COR-L47 (cell line): ENCODE measurements at regions not wholly inside any gene's neighbourhood (a gene's known extent, or its start where the extent isn't known, plus 50 kb on each side); places are given as distances from the start of the nearest gene placed in this dataset.

Experiments used
- DNase-seq: peaks from one replicate; lab custom pipeline; 2025; lab: John Stamatoyannopoulos, UW

DNA sequence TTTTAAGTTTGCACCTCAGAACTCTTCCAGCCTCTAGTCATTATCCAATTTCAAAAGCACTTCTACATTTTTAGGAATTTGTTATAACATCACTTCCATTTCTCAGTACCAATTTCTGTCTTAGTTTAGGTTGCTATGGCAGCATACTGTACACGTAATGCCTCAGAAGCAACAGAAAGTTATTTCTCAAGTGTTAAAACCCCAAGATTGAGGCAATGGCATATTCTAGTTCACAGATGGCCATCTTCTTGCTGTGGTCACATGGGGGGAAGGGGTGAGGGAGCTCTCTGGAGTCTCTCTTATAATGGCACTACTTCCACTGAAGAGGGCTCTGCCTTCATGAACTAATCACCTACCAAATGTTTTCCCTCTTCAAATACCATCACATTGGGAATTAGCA lies 220.3 kb upstream of the CTSO start:
- no peak for DNase-seq

DNA sequence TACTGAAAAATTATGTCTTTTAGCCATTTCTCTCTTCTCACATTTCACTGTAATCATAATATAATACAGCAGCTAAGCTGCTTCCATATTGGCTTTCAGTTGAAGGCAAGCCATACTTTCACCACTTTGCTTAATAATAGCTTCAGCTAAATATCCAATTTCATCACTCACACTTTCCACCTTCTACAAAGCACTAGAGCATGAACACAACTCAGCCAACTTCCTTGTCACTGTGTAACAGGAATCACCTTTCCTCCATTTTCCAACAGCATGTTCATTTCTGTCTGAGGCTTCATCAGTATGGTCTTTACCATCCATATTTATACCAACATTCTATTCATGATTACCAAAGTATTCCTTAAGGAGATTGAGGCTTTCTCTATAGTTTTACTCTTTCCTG lies 219.8 kb upstream of the CTSO start:
- no peak for DNase-seq

DNA sequence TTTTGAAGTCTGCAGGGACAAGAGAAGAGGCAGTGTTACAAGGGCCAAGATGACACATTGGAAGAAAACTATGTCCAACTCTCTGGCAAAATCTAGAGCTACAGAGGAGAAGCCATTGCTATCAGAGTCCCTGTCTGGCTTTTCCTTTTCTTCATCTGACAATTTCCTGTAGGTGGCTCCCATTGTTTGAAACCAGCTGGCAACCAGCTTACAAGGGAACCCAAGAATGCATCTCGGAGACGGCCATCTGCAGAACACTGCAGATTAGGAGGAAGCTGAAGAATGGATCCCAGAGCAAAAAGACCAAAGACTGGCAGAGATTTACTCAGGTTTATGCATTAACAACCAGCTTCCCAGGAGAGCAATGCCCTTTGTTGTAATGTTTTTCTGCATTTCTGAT lies 216.2 kb upstream of the CTSO start:
- DNase-seq = no peak

DNA sequence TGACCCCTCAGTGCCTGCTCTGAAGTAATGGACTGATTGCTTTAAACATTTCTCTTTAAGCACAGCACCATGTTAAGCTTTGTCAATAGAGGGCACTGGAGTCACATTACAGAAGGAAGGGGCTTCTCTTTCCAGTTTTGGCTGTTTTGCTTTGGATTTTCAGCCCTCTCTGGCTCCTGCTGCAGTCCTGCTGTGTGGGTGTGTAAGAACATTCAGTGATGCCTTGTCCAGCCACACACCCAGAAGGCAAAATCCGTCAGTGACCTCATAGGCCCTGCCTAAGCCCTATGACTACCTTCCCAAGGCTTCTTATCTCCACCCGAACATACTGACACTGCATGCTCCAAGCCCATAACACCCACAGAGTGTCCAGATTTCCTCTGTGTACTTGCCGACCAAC lies 215.3 kb upstream of the CTSO start:
- DNase-seq = peak; percentile 71

DNA sequence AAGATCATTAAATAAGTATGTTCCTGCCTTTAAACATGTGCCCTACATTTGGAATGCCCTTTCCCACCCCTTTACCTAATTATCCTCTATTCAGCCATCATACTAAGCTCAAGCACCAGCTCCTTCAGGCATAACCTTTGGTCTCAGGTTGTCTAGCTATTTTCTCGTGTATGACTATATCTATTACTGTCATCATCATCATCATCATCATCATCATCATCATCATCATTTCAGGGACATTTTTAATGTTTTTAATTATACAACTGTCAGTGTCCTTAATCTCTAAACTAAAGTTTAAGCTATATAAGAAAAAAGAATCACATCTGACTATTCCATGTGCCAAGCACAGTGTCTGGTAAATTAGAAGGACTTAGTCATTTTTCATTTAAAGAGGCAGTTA lies 214.6 kb upstream of the CTSO start:
- DNase-seq = no peak

DNA sequence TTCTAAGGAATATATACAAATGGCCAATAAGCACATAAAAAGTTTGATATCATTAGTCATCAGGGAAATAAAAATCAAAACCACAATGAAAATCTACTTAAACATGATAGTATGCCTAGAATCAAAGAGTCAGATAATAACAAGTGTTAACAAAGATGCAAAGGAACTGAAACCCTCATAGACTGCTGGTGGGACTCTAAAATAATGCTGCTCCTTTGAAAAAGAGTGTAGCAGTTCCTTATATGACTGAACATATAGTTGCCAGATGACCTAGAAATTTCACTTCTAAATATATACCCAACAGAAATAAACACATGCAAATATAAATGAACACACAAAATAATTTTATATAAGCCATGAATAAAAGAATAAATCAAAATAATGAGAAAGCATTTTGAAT lies 205.1 kb upstream of the CTSO start:
- no peak for DNase-seq

DNA sequence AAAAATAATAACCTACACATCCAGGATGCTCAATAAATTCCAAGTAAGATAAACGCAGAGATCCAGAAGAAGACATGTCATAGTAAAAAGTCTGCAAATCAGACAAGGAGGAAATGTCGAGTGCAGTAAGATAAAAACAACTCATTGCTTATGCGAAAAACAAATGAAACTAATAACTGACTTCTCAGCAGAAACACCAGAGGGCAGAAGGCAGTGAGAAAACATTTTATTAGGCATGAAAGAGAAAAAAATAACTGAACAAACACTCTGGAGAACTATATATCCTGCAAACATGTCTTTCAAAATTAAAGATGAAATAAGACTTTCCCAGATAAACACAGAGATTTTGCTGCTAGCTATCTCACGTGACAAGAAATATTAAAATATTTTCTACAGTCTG lies 201.3 kb upstream of the CTSO start:
- DNase-seq = no peak

DNA sequence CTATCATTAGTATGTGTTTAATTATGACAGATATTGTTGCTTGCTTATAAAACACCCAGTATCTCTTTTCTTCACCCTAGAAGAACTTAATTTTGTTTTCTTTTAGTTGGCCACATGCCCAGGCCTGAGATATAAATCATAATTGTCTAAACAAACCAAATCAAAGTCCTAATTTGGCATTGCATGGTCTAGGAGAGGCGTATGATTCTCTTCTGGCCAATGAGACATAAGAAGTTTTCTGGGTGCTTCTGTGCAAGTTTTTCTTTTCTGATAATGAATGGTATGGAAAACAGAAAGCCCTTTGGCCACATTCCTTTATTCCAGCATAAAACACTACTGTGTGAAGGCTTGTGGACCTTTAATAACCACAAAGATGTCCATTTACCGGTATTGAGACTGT lies 192.9 kb upstream of the CTSO start:
- DNase-seq = peak; percentile 78

DNA sequence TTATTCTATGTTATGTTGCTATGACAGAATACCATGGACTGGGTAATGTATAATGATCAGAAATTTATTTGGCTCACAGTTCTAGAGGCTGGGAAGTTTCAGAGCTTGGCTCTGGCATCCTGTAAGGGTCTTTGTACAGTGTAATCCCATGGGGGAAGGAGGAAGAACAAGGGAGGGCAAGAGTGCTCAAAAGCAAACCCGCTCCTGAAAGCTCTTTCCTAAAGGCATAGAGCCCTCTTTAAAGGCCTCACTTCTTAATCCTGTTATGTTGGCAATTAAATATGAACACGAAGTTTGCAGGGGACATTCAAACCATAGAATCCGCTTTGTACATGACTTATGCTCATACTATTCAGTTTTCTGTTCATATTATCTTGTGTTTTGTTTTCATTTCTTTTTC lies 191.3 kb upstream of the CTSO start:
- DNase-seq = no peak

DNA sequence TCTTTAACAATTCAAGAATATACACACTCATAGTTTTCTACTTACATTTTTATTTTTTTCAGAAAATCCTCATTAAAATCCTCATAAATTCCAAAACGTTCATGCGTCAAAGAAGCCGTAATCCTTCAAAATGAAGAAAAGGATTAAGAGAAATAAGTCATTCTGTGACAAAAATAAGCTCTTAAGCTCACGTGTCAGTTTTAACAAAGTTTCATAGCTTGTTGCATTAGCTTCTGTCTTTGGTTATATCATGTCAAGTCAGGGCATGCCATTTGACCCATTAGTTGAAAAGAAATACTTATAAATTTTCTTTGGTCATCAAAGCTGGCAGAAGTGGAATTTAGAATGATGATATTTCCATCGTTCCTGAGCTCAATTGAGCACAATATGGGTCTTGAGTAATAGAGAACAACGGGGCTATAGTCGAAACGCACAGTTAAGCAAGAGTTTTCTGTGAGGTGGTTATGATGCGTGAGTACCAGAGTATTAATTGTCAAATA lies 185.2 kb upstream of the CTSO start:
- no peak for DNase-seq

DNA sequence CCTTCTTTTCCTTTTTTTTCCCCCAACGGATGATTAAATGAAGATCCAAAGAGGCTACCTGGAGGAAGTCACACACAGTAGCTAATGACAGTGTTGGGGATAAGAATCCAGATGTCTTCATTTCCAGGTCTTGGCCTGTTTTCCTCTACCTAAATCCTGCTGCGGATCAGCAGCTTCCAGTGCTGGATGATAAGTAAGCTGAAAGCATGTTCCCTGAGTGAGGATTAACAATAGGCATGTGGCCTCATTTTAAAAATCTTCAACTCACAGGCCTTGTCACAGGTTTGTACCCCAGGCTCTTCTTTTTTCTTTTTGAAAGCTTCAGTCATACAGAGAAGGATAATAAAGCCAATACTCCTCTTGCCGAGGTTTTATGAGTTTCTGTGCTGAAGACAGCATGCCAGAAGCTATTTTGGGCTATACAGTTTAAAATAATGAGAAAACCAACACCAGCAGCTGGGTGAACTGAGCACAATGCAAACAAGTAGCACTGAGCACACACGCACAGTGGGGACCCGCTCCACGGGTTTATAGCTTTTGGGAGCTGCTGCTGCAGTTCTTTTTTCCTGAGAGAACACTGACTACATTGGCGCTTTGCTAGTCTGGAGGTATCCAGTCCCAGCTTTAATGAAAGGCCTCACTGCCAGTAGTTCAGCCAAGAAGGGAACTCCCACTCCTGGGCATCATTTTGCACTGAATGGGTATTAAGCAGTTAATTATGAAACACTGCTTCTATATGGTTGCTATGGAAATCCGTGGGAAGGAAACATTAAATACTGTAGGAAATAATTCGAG lies 184.2 kb upstream of the CTSO start:
- DNase-seq = peak; percentile 93

DNA sequence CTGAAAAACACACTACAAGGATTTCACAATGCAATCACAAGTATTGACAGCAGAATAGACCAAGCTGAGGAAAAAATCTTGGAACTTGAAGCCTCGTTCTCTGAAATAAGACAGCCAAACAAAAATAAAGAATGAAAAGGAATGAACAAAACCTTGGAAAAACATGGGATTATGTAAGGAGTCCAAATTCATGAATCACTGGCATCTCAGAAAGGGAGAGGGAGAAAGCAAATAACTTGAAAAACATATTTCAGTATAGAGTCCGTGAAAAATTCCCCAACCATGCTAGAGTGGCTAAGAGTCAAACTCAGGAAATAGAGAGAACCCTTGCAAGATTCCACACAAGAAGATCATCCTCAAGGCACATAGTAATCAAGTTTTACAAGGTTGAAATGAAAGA lies 178.5 kb upstream of the CTSO start:
- no peak for DNase-seq

DNA sequence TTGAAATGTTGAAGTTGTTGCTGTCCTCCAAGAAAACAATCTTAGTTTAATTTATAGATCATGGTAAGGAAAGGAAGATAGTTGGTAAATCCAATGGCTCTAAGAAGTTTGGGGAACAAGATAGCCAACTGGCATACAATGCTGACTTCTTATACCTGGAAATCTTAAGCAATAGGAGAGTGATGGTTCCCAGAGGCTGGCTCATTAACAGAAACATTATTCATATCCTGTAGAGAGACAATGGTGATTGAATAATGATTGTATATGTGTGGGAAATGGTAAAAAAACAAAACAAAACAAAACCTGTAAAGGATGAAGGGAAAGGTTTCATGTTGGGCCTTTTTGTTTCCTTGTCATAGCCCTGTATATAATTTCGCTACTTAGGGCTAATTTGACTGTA lies 174.9 kb upstream of the CTSO start:
- no peak for DNase-seq

DNA sequence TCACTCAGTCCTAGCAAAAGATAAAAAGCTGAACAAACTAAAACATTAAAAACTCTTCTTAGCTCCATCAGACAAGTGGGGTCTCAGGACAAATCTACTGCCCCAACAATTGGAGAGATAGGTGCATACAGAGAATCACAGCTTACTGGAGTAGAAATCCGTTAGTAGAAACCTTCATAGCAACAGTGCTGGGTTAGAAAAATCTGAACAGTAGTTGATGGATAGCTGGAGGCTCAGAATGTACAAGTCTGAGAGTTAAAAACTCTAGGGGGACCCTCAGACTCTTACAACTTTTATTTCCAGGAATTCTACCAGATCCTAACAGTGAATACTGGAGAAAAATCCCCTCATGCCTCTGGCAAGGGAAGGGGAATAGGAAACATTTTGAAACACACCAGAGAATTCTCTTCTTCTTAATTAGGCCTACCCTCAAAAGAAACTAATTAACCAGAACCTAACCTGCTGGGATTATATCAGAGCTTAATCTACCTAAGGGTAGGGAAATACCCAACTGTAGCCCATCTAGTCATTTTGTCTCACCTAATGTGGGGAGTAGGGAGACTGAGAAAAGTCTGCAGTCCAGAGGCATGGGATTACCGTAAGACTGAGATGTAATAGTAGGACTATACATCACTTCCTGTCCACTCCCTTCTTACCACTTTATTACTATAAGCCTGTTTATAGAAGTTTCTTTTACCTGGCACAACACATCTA lies 165.0 kb upstream of the CTSO start:
- DNase-seq = no peak

DNA sequence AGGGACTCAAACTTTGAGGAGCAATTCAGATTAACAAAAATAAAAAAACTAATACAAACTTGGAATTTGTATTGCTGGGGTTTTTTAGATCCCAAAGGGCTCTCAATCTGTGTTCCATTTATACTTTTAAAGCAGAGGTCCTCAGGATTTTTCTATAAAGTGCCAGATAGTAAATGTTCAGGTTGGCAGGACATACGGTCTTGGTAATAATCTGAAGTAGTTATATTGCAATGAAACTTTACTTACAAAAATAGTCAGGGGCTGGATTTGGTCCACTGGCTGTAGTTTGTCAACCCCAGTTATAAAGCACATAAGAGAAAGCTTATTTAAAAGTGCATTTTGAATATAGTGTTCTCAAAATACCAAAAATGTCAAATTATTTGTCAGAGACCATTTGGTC lies 164.1 kb upstream of the CTSO start:
- DNase-seq = no peak

DNA sequence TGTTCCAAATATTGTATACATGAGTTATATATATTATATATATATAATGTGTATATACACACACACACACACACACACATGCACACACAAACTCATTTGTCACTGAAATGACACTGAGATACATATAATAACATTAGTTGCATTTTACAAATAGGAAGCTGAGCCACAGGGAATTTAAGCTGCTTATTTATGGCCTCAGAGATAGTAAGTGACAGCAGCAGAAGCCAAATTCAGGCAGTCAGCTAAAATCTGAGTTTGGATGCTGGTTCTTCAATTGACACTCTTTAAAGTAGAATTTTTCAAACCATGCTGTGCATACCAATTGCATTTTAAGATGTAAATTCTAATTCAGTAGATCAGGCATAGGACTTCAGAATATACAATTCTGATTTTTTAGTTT lies 163.3 kb upstream of the CTSO start:
- no peak for DNase-seq

DNA sequence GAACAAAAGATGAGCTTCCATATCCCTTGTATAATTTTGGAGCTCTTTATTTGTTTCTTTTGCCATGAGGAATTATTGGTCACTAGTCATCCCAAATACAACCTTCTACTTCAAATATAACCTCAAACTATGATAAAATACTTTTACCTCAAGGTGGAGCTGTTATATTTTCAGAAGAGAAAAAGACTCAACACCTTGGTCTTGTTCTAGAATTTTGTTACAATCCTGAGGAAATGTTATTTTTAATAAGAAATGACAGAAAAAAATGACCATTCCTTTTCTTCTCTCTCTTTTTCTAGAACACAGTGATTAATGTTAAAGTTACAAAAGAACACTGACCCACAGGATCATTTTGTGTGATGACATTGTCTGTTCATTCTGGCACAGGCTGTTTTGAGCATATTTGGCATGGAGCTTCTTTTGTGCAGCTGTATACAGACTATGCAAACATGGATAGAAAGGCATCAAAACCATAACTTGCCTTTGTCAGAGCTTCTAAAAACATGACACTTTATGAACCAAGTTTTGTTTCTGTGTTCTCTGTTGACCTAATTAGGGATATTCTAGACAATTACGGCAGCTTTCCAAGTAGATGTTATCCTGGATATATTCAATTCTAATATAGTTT lies 159.6 kb upstream of the CTSO start:
- peak; percentile 55 for DNase-seq

DNA sequence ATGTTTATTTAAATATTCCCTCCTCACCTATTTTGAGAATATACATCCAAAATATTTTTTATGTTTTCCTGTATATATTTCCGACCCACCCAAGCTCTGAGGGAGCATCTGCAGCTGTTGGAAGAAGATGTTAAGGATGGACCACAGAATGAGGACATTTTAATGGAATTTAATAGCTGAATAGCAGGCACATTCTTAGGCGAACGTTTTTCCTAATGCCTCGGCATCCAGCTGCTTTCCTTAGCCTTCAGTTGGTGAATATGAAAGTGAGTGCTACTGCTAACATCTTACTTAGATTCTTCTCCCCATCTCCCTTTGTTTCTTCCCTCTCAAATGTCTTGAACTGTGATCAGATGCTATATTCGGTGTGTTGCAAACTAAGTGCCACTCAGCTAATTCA lies 158.0 kb upstream of the CTSO start:
- no peak for DNase-seq

DNA sequence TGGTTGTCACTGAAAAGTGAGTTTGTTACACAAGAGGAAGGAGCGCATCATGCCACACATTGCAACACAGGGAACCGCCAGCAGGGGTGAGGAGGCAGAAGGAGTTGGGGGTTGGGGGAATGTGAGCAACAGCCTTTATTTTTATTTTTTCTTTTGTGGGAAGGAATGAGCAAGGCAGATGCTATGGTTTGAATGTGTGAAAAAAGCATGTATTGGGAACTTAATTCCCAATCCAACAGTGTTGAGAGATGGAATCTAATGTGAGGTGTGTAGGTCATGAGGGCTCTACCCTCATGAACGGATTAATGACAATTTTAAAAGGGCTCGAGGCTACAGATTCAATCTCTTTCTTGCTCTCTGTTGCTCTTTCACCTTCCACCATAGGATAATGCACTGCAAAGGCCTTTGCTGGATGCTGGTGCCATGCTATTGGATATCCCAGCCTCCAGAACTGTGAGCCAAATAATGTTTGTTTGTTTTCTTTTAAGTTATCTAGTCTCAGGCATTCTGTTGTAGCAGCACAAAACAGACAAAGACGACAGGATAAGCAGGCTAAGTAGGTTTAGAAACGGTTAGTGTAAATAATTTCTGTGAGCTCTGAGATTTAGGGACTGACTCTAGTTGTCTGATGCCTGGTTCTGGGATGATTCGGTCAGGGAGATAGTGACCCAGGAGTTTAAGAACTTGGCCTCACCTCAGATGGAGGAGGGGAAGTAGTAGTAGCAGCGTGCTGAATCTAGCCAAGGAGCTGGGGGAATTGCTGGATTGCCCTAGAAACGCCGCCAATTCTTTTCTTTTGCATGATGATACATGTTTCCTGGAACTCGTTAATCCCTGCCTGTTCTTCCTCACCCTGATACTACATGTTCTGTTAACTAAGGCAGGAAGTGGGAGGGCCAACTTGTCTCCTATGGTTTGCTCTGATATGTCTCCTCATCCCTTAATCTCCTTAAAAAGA lies 156.6 kb upstream of the CTSO start:
- no peak for DNase-seq

DNA sequence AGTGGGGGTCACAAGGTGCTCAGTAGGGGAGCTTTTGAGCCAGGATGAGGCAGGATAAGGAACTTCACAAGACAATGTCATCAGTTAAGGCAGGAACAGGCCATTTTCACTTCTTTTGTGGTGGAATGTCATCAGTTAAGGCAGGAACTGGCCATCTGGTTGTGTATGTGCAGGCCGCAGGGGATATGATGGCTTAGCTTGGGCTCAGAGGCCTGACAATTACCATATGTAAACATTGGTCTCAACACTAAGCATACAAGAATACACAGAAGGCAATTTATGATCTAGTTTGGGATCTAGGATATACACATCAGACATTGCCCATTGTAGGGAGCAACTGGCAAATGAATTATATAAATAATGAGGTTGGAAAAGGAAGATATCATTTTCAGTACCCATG lies 155.4 kb upstream of the CTSO start:
- peak; percentile 9 for DNase-seq

DNA sequence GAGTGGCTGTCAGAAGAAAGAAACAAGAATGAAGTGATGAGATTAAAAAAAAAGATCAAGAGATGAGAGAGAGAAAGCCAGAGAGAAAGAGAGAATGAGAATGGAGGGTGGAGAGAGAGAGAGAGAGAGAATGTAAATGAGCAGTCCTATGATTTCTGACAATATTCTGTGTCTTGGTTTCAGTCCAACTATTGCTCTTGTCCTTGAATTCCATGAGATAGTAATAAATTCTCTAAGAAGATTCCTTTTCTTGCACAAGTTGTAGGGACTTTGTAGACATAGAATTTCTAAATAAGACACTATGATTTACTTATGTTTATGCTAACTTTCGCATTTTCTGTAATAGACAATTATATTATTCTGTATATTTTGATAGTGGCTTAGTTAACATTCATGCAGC lies 149.6 kb upstream of the CTSO start:
- no peak for DNase-seq

DNA sequence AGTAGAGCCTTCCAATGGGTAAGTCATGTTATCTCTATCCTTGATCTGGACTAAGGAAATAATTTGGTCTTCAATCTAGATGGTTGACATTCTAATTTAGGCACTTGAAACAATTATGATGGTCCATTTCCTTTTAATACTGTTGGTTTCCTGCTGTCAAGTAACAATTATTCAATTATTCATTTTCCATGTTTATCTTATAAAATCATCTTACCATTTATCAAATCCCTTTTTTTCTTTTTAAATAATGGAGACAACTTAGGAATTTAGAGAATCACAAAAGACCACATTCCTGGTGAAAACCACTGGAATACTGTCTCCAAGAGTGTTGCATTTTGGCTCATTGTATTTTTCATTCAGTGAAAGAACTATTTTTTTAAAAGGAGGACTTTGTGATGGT lies 148.7 kb upstream of the CTSO start:
- DNase-seq = no peak
